ENCODE measurements at regions not wholly inside any gene's neighbourhood (a gene's known extent, or its start where the extent isn't known, plus 50 kb on each side); places are given as distances from the start of the nearest gene placed in this dataset.
"Not testable (repeated sequence)": the region's sequence is repeated elsewhere in the genome, so short reads cannot be mapped to it uniquely, and the experiment has no call there.

DNA sequence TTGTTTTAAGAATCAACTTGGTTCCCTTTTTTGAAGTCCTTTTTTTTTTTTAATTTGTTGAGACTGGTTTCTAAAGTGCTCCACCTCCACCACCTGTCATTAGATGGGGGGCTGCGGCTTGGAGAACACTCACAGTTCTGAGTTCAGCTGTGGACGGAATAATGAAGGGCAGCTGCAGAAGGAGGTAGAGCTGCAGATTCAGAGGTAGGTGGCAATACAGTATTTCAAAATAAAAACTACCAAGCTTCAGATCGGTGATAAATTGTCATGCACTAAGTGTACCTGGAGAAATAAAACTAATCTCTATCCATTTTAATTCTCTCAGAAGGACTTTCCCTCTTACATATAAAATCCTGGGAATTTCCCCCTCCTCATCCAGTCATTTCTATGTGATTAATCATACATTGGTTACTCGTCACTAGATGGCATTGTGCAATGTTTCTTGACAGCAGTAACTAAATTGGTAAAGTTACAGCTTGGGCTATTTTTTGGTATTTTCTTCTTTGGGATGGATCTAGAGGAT lies 81.1 kb upstream of the SLC39A10 start:
- POLR2A ChIA-PET: interaction anchor here (1.0 to 1.3 kb wide), 2 partner anchors 81 to 82 kb away, joined by 3 to 5 read pairs; partner anchors contain the start of gene SLC39A10

DNA sequence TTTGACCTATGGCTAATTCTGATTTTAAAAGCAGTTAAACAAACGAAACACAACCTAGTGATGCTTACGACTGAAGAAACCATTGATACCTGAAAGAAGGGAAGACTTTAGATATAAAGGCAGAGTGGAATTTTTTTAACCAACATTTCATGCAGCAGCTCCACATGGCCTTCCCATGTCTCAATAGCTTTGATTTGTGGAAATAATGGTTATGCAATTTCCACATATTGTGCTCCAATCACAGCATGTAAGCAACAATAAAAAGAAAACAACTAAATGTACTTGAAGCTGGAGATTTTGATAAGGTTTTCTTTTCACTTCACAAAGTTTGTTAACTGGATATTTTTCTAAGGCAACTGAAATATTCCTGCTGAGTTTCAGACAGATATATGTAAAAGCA lies 82.0 kb upstream of the SLC39A10 start:
- no peak overlapping the region for H3K4me3 ChIP-seq (ENCODE audit: low read depth, low read length)
- ChIA-PET POLR2A (no interaction called here), CTCF (interaction anchor here (1.0 to 1.6 kb wide), 4 partner anchors 8 to 492 kb away, joined by 3 to 5 read pairs (median 4); no protein-coding TSS in a partner anchor)
- DNase-seq (ENCODE audit: low read depth, low spot score): no peak
- TF ChIP-seq, protein P1, sequence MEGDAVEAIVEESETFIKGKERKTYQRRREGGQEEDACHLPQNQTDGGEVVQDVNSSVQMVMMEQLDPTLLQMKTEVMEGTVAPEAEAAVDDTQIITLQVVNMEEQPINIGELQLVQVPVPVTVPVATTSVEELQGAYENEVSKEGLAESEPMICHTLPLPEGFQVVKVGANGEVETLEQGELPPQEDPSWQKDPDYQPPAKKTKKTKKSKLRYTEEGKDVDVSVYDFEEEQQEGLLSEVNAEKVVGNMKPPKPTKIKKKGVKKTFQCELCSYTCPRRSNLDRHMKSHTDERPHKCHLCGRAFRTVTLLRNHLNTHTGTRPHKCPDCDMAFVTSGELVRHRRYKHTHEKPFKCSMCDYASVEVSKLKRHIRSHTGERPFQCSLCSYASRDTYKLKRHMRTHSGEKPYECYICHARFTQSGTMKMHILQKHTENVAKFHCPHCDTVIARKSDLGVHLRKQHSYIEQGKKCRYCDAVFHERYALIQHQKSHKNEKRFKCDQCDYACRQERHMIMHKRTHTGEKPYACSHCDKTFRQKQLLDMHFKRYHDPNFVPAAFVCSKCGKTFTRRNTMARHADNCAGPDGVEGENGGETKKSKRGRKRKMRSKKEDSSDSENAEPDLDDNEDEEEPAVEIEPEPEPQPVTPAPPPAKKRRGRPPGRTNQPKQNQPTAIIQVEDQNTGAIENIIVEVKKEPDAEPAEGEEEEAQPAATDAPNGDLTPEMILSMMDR (IDR thresholded peaks at IDR 0.05; ENCODE audit: insufficient read depth, low read length, missing control alignments): no peak

More for the DNA sequence above, 81.1 kb upstream of the SLC39A10 start:
- DNase-seq (ENCODE audit: low read depth, low spot score): peak; percentile 81
- CTCF ChIA-PET: interaction anchor here (1.1 to 1.6 kb wide), 4 partner anchors 9 to 84 kb away, joined by 3 to 5 read pairs (median 5); no protein-coding TSS in a partner anchor
- TF ChIP-seq, protein P1 (IDR thresholded peaks at IDR 0.05; ENCODE audit: insufficient read depth, low read length, missing control alignments): no peak
- no peak overlapping the region for H3K4me3 ChIP-seq (ENCODE audit: low read depth, low read length)

DNA sequence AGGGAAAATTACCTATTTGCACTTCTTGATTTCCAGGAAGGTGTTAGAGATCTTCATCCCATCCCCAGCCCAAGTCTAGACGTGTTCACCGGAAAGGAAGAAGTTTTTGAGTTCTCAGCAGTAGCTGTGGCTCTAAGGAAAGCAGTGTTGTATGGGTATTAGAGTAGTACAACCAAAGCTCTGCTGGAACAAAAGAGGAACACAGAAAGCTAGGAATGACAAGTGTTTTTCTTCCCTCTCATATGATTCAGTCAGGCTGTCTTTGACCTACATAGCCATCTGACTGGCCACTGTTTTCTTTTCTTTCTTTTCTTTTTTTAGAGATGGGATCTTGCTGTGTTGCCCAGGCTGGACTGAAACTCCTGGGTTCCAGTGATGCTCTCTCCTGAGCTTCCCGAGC lies 82.7 kb upstream of the SLC39A10 start:
- CTCF ChIA-PET: interaction anchor here (1.0 to 1.6 kb wide), 3 partner anchors 36 to 493 kb away, joined by 3 to 5 read pairs (median 4); no protein-coding TSS in a partner anchor
- DNase-seq (ENCODE audit: low read depth, low spot score): no peak
- TF ChIP-seq, protein P1 (IDR thresholded peaks at IDR 0.05; ENCODE audit: insufficient read depth, low read length, missing control alignments): no peak
- H3K4me3 ChIP-seq (ENCODE audit: low read depth, low read length): no peak overlapping the region
- POLR2A ChIA-PET: interaction anchor here (1.8 kb wide), 1 partner anchor 13 kb away, joined by 9 read pairs; no protein-coding TSS in a partner anchor

DNA sequence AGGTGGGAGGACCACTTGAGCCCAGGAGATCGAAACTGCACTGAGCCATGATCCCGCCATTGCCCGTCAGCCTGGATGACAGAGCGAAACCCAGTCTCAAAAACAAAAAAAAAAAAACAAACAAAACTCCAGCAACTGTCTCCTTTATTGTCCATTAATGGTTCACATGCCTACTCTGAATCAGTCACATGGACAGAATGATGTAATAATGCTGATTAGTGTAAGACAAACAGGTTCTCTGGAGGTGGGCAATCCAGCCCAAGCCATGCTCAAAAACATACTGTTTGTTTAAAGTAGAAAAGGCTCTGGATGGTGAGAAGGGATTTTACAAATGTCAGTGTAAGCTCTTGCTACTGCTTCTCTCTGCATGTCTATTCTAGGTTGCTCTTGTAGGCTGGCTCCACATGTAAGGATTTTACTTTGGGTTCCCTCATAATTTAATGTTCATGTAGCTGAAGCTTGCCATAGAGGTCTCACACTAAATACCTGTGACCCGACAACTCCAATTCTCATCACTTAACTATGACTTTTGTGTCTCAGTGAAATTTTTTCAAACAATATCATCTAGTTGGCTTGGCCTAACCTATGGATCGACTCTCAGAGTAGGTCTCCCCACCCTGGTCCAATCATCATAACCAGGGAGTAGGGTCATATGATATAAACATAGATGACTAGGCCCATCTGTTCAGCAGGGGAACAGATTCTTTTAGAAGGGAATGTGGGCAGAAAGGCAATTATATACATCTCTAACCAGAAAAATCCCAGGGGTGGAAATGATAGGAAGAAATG lies 83.9 kb upstream of the SLC39A10 start:
- no peak for DNase-seq (ENCODE audit: low read depth, low spot score)
- no peak overlapping the region for H3K4me3 ChIP-seq (ENCODE audit: low read depth, low read length)
- POLR2A ChIA-PET: interaction anchor here (1.8 kb wide), 1 partner anchor 12 kb away, joined by 9 read pairs; no protein-coding TSS in a partner anchor
- CTCF ChIA-PET: interaction anchor here (0.7 to 1.6 kb wide), 3 partner anchors 15 to 494 kb away, joined by 3 to 4 read pairs (median 4); no protein-coding TSS in a partner anchor
- TF ChIP-seq, protein P1 (IDR thresholded peaks at IDR 0.05; ENCODE audit: insufficient read depth, low read length, missing control alignments): no peak

DNA sequence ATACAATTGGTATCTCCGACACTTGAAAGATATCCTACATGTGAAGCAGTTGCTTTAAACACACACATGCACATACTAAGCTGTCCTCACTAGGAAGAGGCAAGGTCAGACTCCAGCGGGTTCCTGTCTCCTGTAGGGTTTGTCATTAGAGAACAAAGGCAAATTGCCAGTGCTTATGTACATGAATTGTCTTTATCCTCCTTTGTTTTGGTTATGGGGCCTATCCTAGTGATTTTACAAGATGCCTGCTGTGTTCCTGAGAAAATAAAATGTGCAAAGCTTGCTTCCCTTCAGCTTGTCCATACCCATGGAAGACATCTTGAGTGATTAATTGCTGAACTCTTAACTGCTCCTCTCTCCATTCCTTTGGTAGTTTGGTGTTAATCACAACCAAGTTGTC lies 86.7 kb upstream of the SLC39A10 start:
- TF ChIP-seq, protein P1 (IDR thresholded peaks at IDR 0.05; ENCODE audit: insufficient read depth, low read length, missing control alignments): no peak
- DNase-seq (ENCODE audit: low read depth, low spot score): no peak
- ChIA-PET CTCF (interaction anchor here (0.6 to 1.6 kb wide), 2 partner anchors 10 to 26 kb away, joined by 3 to 6 read pairs; no protein-coding TSS in a partner anchor), POLR2A (interaction anchor here (1.1 kb wide), 2 partner anchors 9 to 87 kb away, joined by 3 read pairs; partner anchors contain the start of gene SLC39A10)
- no peak overlapping the region for H3K4me3 ChIP-seq (ENCODE audit: low read depth, low read length)

DNA sequence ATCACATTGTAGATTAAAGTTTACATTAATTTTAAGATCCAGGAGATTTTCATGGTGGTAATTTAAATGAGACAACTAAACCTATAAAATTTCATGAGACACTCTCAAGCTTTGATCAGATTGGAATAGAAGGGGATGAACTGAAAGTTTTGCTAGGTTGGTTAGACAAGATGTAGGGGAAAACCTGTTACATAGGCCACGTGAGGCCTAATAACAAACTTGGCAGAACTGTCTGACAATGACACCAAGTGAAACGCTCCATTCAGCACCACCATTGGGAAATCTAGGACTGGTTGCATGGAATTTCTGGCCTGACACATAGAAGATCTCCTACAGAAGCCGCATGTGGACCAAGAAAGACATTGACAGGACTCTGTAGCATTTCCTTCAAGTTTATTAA lies 87.8 kb upstream of the SLC39A10 start:
- TF ChIP-seq, protein P1 (IDR thresholded peaks at IDR 0.05; ENCODE audit: insufficient read depth, low read length, missing control alignments): no peak
- DNase-seq (ENCODE audit: low read depth, low spot score): no peak
- CTCF ChIA-PET: interaction anchor here (1.6 kb wide), 1 partner anchor 9 kb away, joined by 6 read pairs; no protein-coding TSS in a partner anchor
- H3K4me3 ChIP-seq (ENCODE audit: low read depth, low read length): no peak overlapping the region
- POLR2A ChIA-PET: interaction anchor here (1.1 kb wide), 1 partner anchor 88 kb away, joined by 3 read pairs; the partner anchor contains the start of gene SLC39A10

DNA sequence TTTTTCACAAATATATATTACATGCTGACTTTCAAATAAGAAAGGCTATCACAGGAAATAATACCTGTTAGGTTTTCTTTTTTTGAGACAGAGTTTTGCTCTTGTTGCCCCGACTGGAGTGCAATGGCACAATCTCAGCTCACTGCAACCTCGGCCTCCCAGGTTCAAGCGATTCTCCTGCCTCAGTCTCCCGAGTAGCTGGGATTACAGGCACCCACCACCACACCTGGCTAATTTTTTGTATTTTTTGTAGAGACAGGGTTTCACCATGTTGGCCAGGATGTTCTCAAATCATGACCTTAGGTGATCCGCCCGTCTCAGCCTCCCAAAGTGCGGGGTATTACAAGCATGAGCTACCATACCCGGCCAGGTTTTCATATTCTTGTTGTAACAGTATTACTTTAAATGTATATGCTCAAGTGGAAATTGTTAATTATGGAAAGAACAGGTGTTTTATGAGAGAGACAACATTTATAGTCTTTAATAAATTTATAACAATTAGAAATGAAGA lies 92.3 kb upstream of the SLC39A10 start:
- POLR2A ChIA-PET: interaction anchor here (0.6 to 1.2 kb wide), 3 partner anchors 49 to 95 kb away, joined by 3 to 10 read pairs (median 3); partner anchors contain the start of gene SLC39A10
- H3K4me3 ChIP-seq (ENCODE audit: low read depth, low read length); CTCF ChIA-PET; DNase-seq (ENCODE audit: low read depth, low spot score): not testable (repeated sequence)

All from AG04449 (cell line).